Peyer's patch (tissue), 4 donors: ENCODE measurements at regions not wholly inside any gene's neighbourhood (a gene's known extent, or its start where the extent isn't known, plus 50 kb on each side); places are given as distances from the start of the nearest gene placed in this dataset.

Source experiments
- DNase-seq, 3 donors: peaks; one replicate each; pipeline ENCODE4 v3.0.0-alpha.2; 2017 to 2019
- H3K27ac ChIP-seq, 4 donors: fragments of 200-600 bp; sonication (generic); one replicate each; pipeline ENCODE4 v1.5.1; 2016 to 2019
- H3K27me3 ChIP-seq, 2 donors: fragments of 200-600 bp; sonication (generic); one replicate each; pipeline ENCODE4 v1.5.1; 2019
- H3K36me3 ChIP-seq, 3 donors: fragments of 200-600 bp; sonication (generic); one replicate each; pipeline ENCODE4 v1.5.1; 2016 to 2019
- H3K4me1 ChIP-seq, 4 donors: fragments of 200-600 bp; sonication (generic); one replicate each; pipeline ENCODE4 v1.5.1; 2016 to 2019
- H3K4me3 ChIP-seq, 4 donors: fragments of 200-600 bp; sonication (generic); 1 replicate in 3 of 4; 2 replicates in 1 of 4; pipeline ENCODE4 v1.5.1; 2016 to 2019; ENCODE audit warnings: mild to moderate bottlenecking in 1 of 4
- H3K9me3 ChIP-seq, 4 donors: fragments of 200-600 bp; sonication (generic); one replicate each; pipeline ENCODE4 v1.5.1; 2016 to 2019; ENCODE audit warnings: mild to moderate bottlenecking in 1 of 4
- CTCF ChIP-seq, 6 experiments: fragments of 450-650 bp in 4 of 6; fragments of 200-600 bp in 2 of 6; sonication (generic) in 1 of 6; IDR thresholded peaks; one replicate each; pipeline ENCODE4 v1.5.1; 2017 to 2019; ENCODE audit warnings: antibody characterized with exemption in 6 of 6, mild to moderate bottlenecking in 3 of 6, moderate library complexity in 1 of 6
- POLR2A ChIP-seq, 2 donors: fragments of 450-650 bp; IDR thresholded peaks; one replicate each; pipeline ENCODE4 v1.5.1; 2017; ENCODE audit warnings: antibody characterized with exemption in 2 of 2, mild to moderate bottlenecking in 2 of 2, moderate library complexity in 2 of 2

DNA sequence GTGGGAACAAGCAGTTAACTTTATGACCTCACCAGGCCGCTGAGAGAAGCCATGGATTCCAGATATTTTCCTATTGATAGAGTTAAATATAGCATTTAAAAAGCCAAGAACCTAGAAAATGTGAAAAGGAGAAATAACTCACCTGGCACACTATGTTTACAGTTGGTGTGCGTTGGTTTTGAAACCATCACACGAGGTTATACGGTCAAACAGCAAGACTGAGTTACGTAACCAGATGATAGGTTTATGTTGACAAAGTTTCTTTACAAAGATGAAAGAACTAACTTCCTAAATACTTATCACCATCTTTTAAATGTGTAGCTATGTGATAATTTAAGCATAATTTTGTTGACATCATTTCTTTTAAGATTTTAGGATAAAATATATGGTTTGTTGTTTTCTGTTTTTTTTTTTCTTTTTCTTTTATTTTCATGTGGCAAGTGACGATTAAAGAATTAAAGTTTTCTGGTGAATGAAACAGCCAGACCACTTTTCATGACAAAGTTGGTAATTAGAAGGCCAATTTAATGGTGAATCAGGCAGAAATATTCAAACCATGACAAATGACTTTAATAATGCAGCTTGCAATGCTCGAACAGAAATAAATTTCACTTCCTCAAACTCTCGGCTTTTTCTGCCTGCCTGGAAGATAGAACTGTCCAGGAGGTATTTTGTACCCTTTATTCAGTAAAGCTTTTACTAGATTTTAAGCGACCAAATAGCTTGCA is 339.1 kb upstream of the OBI1 start:
- Histone ChIP-seq H3K27me3 (no peaks in the 10 kb centered on the region), H3K4me3 (no peak overlapping the region), H3K4me1 (no peaks in the 10 kb centered on the region), H3K9me3 (no peaks in the 10 kb centered on the region), H3K27ac (no peak overlapping the region), H3K36me3 (no peaks in the 10 kb centered on the region)
- DNase-seq = no peak
- TF ChIP-seq POLR2A (IDR thresholded peaks at IDR 0.05) (no peak), CTCF (IDR thresholded peaks at IDR 0.05) (no peak)

DNA sequence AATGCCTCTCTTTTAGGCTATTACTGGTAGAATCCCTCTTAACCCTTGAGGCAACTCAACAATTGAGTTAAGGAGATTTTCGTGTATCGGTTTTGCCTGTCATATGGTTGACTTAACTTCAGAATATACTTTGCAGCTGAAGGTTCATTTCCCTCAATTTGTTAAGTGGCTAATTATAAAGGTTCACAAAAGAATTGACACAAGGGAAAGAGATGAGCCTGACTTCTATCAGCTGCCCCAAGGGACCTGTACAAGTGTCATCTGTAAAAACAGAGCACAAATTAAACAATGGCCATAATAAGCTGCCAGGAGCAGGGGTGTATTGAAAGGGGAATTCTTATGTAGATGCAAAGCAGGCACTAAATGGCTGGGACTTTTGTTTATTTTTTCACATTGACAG is 334.8 kb upstream of the OBI1 start:
- Histone ChIP-seq H3K36me3 (no peaks in the 10 kb centered on the region), H3K4me3 (no peak overlapping the region), H3K4me1 (no peaks in the 10 kb centered on the region), H3K9me3 (no peaks in the 10 kb centered on the region), H3K27ac (no peak overlapping the region), H3K27me3 (no peaks in the 10 kb centered on the region)
- TF ChIP-seq POLR2A (IDR thresholded peaks at IDR 0.05) (no peak), CTCF (IDR thresholded peaks at IDR 0.05) (no peak)
- DNase-seq = no peak

DNA sequence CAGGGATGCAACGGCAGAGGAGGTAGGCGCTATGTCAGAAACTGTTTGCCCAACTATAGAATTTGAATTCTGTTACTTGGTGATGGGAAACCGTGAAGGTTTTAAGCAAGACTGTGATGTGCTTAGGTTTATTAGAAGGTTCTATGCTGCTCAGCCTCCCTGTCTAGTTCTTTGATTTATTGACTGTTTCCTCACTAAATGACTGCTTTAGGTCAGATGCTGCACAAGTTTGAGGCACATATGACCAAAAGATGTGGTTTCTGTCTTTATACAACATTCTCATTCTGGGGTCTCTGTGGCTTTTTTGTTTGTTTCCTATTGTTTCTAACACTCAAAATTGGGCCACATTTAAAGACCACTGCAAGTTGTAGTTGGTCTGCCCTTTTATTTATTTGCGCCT is 323.0 kb upstream of the OBI1 start:
- Histone ChIP-seq H3K27ac (no peak overlapping the region), H3K9me3 (no peaks in the 10 kb centered on the region), H3K4me1 (no peaks in the 10 kb centered on the region), H3K4me3 (no peak overlapping the region), H3K27me3 (no peaks in the 10 kb centered on the region), H3K36me3 (no peaks in the 10 kb centered on the region)
- no peak for TF ChIP-seq POLR2A (IDR thresholded peaks at IDR 0.05)
- no peak for DNase-seq

GRCh38 chr13:78979349-78979748 is 320.4 kb upstream of the OBI1 start:
- Histone ChIP-seq H3K36me3 (no peaks in the 10 kb centered on the region), H3K27ac (no peak overlapping the region), H3K4me3 (no peak overlapping the region), H3K4me1 (no peaks in the 10 kb centered on the region), H3K27me3 (no peaks in the 10 kb centered on the region), H3K9me3 (no peaks in the 10 kb centered on the region)
- no peak for DNase-seq
- TF ChIP-seq CTCF (IDR thresholded peaks at IDR 0.05) (no peak), POLR2A (IDR thresholded peaks at IDR 0.05) (no peak)

DNA sequence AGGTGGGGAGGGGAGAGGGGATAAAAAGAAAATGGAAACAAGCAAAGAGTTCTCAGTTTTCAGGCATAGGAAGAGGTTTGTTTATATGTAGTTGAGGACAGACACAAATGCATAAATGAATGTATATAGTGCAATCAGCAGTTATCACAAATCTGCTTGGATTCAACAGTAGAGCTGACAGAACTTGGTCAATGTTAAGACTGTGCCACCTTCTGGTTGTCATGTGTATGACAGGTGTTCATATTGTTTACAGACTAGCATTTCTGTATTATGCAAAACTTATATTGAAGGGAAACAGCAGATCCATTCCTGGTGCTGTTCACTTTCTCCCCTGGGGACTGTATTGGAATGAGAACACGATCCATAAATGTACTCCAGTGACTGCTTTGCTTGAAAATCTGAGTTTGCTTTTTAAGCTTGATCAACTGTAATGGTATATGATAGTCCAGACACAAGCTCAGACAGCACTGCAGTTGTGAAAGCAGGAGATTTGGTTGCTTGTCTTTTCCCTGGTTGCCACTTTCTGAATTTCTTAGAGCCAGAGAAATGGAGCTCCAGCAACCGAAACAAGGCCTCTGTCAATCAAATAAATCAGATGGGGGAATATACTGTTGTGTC is 319.5 kb upstream of the OBI1 start:
- peak in 2 of 3 donors; percentile 23 to 51 for DNase-seq
- Histone ChIP-seq H3K27me3 (no peaks in the 10 kb centered on the region), H3K27ac (no peak overlapping the region), H3K9me3 (no peaks in the 10 kb centered on the region), H3K36me3 (no peaks in the 10 kb centered on the region), H3K4me3 (no peak overlapping the region), H3K4me1 (no peaks in the 10 kb centered on the region)
- peak; percentile 35 to 75 (median 63) for TF ChIP-seq CTCF (IDR thresholded peaks at IDR 0.05)
- no peak for TF ChIP-seq POLR2A (IDR thresholded peaks at IDR 0.05)

GRCh38 chr13:78977311-78977710 is 318.4 kb upstream of the OBI1 start:
- Histone ChIP-seq H3K27ac (no peak overlapping the region), H3K27me3 (no peaks in the 10 kb centered on the region), H3K4me1 (no peaks in the 10 kb centered on the region), H3K4me3 (no peak overlapping the region), H3K9me3 (no peaks in the 10 kb centered on the region), H3K36me3 (no peaks in the 10 kb centered on the region)
- no peak for DNase-seq
- TF ChIP-seq CTCF (IDR thresholded peaks at IDR 0.05) (no peak), POLR2A (IDR thresholded peaks at IDR 0.05) (no peak)
